DMS53 treated with DMSO at 0.1 percent for 48 hours (cell line): ENCODE measurements at regions not wholly inside any gene's neighbourhood (a gene's known extent, or its start where the extent isn't known, plus 50 kb on each side); places are given as distances from the start of the nearest gene placed in this dataset.

Source experiments
- DNase-seq: peaks from one replicate; lab custom pipeline; 2025; ENCODE audit not compliant: unreplicated experiment; lab: John Stamatoyannopoulos, UW

DNA sequence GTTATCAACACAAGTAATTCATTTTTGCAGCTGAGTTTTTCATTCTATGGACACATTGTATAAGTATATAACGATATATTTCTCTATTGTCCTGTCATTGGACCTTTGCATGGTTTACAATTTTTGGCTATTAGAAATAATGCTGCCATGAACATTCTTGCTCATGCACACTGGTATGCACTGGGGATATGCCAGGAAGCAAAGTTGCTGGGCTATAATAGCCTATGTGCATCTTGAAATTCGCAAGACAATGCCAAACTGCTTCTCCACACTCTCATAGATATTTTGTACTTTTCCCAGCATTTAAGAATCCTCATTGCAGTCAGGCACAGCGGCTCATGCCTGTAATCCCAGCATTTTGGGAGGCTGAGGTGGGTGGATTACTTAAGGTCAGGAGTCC, 852.6 kb upstream of the ID2 start:
- no peak for DNase-seq

DNA sequence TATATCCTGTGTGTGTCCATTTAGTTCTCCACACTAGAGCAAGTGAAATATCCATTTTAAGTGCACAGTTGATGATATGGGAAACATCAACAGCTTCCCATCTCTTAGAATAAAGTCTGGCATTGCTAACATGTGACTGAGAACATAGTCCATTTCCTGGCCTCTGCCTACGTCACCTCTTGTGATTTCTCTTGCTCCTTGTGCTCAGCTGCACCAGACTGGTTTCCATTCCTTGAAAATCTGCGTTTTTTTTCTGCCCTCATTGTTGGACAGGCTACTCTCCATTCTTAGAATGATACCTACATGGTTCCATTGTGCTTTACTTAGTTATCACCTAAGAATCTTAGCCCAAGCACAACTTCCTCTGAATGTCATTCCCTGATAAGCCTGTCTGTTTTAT, 851.2 kb upstream of the ID2 start:
- no peak for DNase-seq

DNA sequence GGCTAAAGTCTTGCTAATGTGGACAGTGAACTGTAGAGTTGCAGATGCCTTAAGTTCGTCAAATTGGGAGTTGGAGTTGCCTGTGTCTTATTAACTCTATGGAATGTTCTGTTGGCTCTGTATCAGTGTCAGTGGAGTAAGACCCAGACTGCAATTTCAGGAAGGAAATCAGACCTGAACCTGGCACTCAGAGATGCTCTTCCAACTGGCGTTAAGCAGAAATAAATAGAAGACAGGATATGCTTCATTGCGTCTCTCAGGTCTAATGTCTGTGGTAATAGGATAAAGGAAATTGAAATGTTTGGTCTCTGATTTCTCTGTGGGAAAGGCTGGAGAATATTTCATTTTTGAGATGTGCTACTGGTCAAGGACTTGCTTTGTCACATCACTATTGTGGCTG, 846.7 kb upstream of the ID2 start:
- DNase-seq, result no peak

DNA sequence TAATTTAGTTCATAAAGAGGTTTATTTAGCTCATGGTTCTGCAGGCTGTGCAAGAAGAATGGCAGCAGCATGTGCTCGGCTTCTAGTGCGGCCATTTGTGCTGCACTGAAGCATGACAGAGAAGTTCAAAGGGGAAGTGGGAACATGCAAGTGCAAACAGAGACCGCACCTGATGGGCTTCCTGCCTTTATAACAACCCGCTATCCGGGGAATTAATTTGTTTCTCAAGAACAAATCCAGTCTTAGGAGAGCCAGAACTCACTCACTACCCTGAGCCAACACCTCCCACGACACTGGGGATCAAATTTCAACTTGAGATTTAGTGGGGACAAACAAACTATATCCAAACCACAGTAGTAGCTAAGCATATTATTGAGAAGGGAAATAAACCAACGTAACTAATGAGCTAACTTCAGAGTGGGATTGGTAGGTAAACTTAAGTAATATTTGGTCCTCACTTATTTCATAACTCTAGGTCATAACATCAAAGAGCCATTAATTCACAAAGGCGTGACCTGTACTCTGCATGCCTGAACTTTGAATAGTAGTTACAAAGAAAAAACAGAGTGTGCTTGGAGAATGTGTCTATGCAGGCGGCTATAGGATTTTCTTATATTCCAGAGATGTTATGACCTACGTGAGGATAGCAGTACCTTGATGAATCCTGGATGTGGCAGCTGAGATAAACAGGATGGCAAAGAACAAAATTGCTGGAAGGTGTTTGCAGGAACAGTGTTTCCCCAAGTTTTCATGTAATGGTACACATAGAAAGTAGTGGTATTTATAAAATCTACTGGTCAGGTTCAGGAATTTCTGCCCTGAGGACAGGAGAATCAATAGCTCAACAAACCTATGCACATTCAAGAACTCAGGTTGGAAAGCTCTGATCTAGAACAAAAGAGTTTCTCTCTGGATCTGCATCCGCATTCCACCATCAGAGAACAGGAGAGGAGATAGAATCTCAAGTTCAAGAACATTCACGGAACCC, 845.9 kb upstream of the ID2 start:
- DNase-seq, result peak; percentile 68

DNA sequence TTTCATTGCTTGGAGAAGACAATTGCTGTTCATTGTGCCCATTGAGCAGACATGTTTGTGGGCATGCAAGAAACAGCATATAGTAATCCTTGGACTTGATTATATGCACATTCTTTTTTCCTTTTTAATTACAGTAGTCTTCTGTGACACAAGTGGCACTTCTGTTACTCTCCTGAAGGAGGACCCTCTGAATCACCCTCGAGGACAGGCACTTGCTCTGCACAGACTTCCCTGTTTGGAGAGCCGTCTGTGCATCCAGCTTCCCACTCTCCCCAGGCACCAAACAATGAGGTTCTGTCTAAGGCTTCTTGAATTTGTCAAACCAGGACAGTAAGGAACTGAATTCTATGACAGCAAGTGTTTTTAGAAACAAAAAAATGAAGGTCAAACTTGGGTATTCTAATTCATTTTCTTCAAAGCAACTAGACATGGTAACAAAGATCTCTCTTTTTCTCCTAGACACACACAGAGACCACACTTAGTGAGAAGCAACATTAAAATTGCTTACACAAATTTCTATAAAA, 844.6 kb upstream of the ID2 start:
- no peak for DNase-seq

DNA sequence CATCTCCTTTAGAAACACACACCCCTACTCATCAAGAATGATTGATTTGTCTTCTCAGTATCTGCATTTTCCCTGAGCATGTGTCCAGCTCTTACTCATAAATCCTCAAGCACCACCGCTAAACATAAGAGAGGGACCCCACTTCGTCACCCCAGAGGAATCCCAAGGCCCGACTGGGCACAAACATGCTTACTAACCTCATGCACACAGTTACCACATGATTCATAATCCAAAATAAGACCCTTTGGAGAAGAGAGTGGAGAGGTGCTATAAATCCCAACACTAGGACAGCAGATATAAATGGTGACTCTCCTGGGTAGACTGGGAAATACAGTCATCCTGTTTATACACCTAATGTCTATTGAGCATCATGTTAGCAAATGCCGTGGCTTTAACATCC, 843.2 kb upstream of the ID2 start:
- DNase-seq, result no peak

DNA sequence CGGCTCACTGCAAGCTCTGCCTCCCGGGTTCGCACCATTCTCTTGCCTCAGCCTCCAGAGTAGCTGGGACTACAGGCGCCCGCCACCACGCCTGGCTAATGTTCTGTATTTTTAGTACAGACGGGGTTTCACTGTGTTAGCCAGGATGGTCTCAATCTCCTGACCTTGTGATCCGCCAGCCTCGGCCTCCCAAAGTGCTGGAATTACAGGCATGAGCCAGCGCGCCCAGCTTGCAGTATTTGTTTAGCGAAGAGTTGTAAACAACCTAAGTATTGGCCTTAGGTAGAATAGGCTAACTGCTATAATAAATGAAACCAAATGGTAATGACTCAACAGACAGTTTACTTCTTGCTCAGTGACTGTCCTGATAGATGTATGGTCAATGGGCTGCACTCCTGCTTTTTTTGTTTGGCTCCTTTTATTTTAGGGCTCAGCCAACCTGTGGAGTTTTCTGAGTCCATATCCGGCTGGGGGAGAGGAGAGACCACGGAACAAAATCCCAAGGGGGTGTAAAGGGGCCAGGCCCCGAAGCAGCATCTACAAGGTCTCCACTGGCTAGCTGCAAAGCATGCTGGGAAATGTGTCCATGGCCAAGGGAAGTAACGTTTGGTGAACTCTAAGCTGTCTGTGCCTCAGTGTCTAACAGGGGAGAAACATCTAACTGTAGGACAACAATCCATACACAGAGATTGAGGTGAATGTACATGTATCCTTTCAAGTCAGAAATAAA, 841.0 kb upstream of the ID2 start:
- DNase-seq, result peak; percentile 17

DNA sequence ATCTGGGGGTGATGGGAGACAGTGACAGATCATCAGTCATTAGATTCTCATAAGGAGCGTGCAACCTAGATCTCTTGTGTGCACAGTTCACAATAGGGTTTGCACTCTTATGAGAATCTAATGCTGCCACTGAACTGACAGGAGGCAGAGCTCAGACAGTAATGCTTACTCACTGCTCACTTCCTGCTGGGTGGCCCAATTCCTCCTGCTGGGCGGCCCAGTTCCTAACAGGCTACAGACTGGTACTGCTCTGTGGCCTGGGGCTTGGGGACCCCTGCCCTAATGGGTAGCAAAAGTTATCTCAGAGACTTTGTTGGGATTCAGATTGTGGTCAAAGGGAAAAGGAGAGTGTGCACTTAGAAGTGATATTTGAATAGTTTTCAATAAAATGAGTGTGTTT, 840.1 kb upstream of the ID2 start:
- DNase-seq, result no peak

DNA sequence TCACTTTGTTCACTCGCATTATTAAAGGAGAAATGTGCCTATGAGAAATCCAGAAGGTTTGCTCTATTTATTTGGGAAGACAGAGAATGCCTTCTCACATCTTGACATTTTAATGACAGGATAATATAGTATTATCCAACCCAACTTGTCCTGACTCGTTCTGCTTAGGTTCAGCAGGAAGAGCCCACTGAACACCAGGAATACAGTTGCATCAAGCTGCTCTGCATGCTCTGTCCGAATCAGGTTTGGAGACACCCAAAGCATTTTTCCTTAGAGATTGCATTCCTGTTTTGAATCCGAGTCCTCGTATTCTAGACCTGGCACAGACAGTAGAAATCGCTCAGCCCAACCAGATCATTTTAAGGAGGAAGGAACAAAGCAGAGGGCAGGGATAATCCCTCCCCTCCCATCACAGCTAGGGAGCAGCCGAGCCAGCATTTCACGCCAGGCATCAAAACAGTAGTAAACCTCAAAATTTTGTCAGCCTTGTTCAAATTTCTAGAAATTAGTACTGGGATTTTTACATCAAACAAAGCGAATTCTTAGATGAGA, 837.4 kb upstream of the ID2 start:
- DNase-seq, result no peak

DNA sequence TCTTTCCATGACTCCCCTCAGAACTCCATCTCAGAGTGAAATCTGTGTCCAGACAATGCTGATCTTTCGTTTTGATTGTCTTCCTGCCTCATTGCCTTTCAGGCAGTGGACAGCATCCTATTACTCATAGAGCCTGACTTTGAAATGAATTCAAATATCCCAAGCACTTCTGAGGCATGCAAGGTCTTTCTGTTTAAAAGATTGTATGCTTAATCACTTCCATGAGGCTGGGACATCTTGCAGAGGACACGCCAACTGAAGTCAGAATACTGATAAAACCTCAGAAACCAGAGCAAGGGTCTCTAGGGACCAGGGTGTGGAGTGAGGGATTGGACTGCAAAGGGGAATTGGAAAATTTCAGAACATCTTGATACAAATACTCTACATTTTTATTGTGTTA, 836.5 kb upstream of the ID2 start:
- DNase-seq, result no peak

DNA sequence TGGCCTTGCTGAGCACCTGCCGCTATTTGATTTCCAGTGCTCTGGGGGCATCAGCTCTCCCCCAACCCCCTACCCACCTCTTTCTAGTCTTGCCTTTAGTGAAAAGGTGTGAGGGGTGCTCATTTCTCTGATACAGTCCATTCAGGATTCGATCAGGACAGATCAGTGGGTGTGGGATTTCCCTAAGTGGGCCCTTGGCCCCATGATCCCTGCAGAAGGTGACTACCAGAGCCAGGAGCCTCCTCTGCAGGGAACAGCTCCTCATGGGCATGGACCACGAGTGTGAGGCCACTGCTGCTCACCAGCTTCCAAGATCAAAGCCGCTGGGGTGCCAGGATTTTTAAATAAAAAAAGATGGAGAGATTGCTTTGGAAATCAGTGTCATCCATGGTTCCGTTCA, 835.2 kb upstream of the ID2 start:
- no peak for DNase-seq

DNA sequence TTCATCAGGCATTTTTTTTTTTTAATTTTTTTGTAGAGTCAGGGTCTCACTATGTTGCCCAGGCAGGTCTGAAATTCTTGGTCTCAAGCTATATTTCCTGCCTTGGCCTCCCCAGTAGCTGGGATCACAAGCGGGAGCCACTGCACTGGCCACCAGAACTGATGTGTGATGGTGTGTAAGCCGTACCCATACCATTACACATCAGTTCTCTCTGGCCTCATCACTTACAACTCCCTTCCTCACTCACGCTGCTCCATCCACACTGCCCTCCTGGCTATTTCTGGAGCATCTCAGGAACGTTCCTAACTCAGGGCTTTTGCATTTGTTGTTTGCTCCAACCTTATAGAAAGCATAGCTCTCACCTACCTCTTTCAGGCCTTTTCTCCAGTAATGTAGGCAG, 834.5 kb upstream of the ID2 start:
- DNase-seq, result no peak

DNA sequence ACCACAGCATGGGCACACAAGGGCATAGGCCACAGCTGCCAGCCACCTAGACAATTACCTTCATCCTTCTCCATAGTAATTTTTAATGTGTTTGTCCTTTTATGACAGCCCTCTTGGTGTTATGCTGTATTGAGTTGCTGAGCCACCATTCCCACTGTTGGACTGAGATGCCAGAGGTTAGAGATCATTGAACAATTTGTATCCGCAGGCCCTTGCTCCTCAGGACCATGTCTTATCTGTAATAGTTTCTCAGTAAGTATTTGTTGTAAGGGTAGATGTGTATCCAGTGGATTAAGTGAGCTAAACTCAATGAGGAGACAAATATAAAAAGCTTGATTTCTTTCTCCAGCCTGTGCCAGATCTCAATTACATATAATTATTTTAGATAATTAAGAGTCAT, 832.8 kb upstream of the ID2 start:
- DNase-seq, result no peak

DNA sequence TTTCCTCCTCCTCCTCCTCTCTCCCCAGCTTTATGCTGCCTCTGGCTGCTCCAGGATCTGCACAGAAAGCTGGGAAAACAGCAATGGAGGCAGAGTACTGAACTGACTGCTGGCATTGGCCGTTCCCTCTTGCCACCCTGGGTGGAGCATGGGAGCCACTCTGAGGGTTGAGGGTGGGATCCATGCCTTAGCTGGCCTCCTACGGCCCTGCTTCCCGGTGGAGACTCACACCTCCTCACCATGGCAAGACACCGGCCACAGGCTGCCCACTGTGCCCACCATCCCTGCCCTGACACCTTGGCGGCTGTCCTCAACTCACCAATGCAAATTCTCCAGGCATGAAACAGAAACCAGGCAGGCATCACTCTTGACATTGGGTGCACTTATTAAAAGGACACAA, 832.3 kb upstream of the ID2 start:
- no peak for DNase-seq

DNA sequence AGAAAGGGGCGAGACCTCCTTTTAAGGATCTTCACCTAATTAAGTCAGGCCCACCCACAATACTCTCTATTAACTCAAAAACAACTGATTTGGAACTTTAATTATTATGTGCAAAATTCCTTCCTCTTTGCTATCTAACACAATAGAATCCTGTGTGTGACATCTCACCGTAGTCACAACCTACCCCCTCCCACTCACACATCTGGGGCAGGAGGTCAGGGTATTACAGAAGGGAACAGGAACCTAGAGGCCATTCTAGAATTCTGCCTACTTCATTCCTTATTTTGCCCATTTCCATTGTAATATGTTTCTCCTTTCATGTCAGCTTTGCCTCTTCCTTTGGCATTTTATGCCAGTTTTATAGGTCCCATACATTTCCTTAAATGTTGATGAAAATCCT, 829.3 kb upstream of the ID2 start:
- DNase-seq, result no peak

DNA sequence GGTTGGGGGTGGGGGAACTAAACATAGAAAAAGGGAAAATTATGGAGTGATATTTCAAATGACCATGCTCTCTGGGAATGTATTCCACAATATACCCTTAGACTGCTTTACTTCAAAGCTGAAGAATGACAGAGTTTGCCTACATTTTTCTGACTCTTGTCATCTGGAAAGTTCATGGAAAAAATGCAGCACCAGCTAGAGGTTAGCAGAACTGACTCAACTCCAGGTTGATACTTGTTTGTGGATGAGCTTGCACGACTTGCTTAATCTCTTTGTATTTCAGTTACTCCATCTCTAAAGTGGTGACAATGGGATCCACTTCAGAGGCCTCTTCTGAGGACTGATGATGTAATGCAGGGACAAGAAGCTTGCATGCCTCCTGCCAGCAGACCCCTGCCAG, 824.0 kb upstream of the ID2 start:
- DNase-seq, result peak; percentile 24

DNA sequence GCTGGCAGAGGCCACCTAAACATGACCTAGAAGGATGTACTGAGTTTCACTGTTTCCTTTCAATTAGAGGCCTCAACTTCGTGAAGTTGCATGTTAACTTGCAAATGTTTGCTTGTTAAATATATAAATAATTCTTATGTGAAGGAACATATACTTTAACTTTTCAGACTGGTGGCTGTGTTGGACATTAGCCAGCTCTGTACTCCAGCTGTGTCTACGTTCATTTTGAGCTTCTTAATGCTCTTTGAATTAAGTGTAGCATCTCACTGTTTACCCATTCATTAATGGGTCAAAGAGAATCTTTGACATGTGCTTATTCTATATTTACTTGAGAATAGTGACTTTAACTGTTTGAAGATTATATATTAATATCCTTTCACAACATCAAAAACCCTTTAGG, 823.2 kb upstream of the ID2 start:
- DNase-seq, result peak; percentile 2

DNA sequence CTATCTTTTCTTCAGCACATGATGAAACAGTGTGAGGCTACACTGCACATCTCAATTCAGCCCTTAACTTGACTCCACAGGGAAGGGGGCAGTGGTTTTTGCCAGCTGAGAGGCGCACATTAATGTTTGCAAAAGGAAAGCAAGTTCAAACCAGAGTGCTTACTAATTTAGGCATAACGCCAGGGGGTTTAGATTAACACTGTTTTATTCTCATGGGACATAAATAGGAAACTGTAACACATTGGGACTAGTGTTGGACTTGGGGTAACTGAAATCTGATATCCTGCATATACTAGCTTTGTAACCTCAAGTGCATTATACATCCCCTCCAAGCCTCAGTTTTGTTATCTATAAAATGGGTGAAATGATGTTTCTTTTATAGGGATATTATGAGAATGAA, 821.2 kb upstream of the ID2 start:
- no peak for DNase-seq

DNA sequence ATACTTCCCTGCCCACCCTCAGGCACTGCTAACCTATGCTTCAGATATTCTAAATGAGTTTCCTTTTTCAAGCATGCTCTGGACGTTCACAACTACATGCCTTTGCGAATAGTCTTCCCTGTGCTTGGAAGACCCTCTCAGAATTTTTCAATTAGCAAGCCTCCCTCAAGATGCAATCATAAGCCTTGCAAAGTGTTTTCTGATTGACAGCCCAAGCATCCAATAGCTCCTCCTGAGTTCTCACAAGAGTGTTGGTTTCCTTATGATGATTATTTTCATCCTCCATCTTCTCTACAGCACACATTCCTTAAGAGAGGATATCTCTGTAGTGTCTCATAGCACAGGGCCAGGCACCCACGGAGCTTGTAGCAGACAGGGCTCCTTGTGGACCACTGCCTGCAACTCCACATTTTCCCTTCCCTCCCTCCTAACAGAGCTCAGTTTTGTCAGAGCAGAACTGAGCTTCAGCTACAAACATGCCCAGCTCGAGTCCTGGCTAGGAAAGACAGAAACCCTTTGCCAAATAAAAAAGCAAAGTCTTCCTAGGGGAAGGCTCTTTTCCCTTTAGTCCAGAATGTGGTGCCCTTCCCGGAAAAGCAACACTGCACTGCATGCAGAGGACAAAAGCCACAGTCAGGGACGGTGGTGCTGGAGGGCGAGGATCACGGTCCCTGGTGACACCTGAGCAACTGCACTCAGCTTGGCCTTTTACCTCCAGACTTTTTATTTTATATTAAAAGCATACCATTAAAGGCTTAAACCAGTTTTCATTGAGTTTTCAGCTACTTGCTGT, 819.8 kb upstream of the ID2 start:
- DNase-seq, result no peak

DNA sequence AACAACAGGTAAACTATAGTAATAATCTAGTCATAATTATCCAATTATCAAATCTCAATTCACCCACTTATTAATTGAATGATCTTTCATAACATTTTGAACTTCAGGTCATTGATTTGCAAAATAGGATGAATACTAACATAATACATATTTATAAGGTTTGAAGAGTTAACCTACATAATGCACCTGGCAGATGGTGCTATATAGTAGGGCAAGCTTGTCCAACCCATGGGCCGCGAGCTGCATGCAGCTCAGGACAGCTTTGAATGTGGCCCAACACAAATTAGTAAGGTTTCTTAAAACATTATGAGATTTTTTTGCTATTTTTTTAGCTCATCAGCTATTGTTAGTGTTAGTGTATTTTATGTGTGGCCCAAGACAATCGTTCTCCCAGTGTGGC, 815.8 kb upstream of the ID2 start:
- DNase-seq, result no peak

DNA sequence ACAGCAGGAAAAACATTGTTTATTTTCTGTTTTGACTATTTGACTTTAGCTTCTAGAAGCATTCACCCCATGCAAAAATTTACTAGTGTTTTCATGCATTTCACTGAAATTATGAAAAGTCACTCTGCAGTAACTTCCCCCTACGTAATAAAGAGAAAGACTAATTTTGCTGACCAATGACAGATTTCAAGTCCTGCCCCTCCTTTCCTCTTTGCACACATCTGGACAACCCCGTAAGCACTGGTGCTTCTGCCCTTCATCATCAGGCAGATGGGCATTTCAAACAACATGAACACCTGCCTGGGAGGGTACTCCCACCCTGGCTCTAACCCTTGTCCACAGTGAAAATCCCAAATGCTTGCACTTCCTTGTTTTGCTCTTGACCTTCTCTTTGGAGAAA, 815.0 kb upstream of the ID2 start:
- DNase-seq, result no peak
